GM19324 (cell line): ENCODE measurements at regions not wholly inside any gene's neighbourhood (a gene's known extent, or its start where the extent isn't known, plus 50 kb on each side); places are given as distances from the start of the nearest gene placed in this dataset.

Experiments used
- ATAC-seq: cut with Tn5 transposase; IDR thresholded peaks from one replicate; pipeline ENCODE4 v1.9.1; 2021; ENCODE audit warnings: mild to moderate bottlenecking, moderate library complexity; ENCODE audit not compliant: unreplicated experiment, low FRiP score

GRCh38 chr5:67407979-67408378, 211.4 kb upstream of the CD180 start:
- no peak for ATAC-seq

- ATAC-seq = no peak
These were observed 209.2 kb upstream of the CD180 start for GRCh38 chr5:67405755-67406154.

GRCh38 chr5:67405101-67405364, 208.4 kb upstream of the CD180 start:
- no peak for ATAC-seq

- no peak for ATAC-seq
These were observed 207.9 kb upstream of the CD180 start for GRCh38 chr5:67404256-67405100.

- ATAC-seq = no peak
These were observed 205.9 kb upstream of the CD180 start for GRCh38 chr5:67402526-67402925.

- ATAC-seq = no peak
These were observed 204.6 kb upstream of the CD180 start for GRCh38 chr5:67401172-67401571.

- no peak for ATAC-seq
These were observed 204.2 kb upstream of the CD180 start for GRCh38 chr5:67400752-67401151.

GRCh38 chr5:67395790-67396418, 199.3 kb upstream of the CD180 start:
- ATAC-seq = no peak

GRCh38 chr5:67393211-67393610, 196.6 kb upstream of the CD180 start:
- ATAC-seq = no peak

GRCh38 chr5:67390935-67391334, 194.3 kb upstream of the CD180 start:
- ATAC-seq = no peak

- ATAC-seq = no peak
These were observed 186.9 kb upstream of the CD180 start for GRCh38 chr5:67383451-67383850.

- no peak for ATAC-seq
These were observed 184.8 kb upstream of the CD180 start for GRCh38 chr5:67381236-67381880.

GRCh38 chr5:67380431-67380830, 183.8 kb upstream of the CD180 start:
- ATAC-seq = no peak

- no peak for ATAC-seq
These were observed 183.2 kb upstream of the CD180 start for GRCh38 chr5:67379753-67380152.

- ATAC-seq = no peak
These were observed 181.7 kb upstream of the CD180 start for GRCh38 chr5:67378256-67378655.

GRCh38 chr5:67377631-67378030, 181.0 kb upstream of the CD180 start:
- ATAC-seq = no peak

- ATAC-seq = no peak
These were observed 179.0 kb upstream of the CD180 start for GRCh38 chr5:67375606-67376005.

GRCh38 chr5:67374378-67374777, 177.8 kb upstream of the CD180 start:
- ATAC-seq = no peak

- ATAC-seq = no peak
These were observed 176.9 kb upstream of the CD180 start for GRCh38 chr5:67373518-67373917.

- no peak for ATAC-seq
These were observed 176.3 kb upstream of the CD180 start for GRCh38 chr5:67372887-67373286.

- ATAC-seq = no peak
These were observed 175.3 kb upstream of the CD180 start for GRCh38 chr5:67371924-67372323.
